CD14-positive monocyte (primary cell): ENCODE measurements at regions not wholly inside any gene's neighbourhood (a gene's known extent, or its start where the extent isn't known, plus 50 kb on each side); places are given as distances from the start of the nearest gene placed in this dataset.

Experiments used
- DNase-seq, 3 donors: peaks; one replicate each; pipeline ENCODE4 v3.0.0-alpha.2; 2011 to 2022
- H2AFZ ChIP-seq: 2 replicates; pipeline ENCODE4 v1.6.0; 2012; ENCODE audit warnings: mild to moderate bottlenecking, low read depth, low read length, inconsistent platforms; ENCODE audit not compliant: insufficient read depth, poor library complexity, severe bottlenecking
- H3K27ac ChIP-seq, 2 donors: 1 replicate in 1 of 2; 2 replicates in 1 of 2; pipeline ENCODE4 v1.5.1; 2012 to 2013; ENCODE audit warnings: low read length in 2 of 2, control low read depth in 1 of 2, inconsistent platforms in 1 of 2, low read depth in 1 of 2, mild to moderate bottlenecking in 1 of 2
- H3K27me3 ChIP-seq, 2 donors: one replicate each; pipeline versions ENCODE4 v1.6.0 to v1.6.1; 2011 to 2013; ENCODE audit warnings: low read length in 2 of 2; ENCODE audit not compliant: control insufficient read depth in 2 of 2, insufficient read depth in 2 of 2
- H3K36me3 ChIP-seq, 2 donors: replicated peaks in 1 of 2; 1 replicate in 1 of 2; 2 replicates in 1 of 2; pipeline versions ENCODE4 v1.5.1 to v1.6.1; 2012 to 2013; ENCODE audit warnings: low read length in 2 of 2, control low read depth in 1 of 2, inconsistent platforms in 1 of 2, mild to moderate bottlenecking in 1 of 2; ENCODE audit not compliant: insufficient read depth in 2 of 2, control insufficient read depth in 1 of 2
- H3K4me1 ChIP-seq, 2 donors: 1 replicate in 1 of 2; 2 replicates in 1 of 2; pipeline versions ENCODE4 v1.5.1 to v1.6.1; 2012 to 2013; ENCODE audit warnings: low read length in 2 of 2, control low read depth in 1 of 2, inconsistent platforms in 1 of 2, mild to moderate bottlenecking in 1 of 2, moderate library complexity in 1 of 2; ENCODE audit not compliant: insufficient read depth in 2 of 2, control insufficient read depth in 1 of 2
- H3K4me2 ChIP-seq: replicated peaks from 2 replicates; pipeline ENCODE3; 2012; ENCODE audit warnings: low read length, moderate library complexity, mild to moderate bottlenecking; ENCODE audit not compliant: poor library complexity, severe bottlenecking; ENCODE audit errors: extremely low read depth
- H3K4me3 ChIP-seq, 3 experiments: fragments of 200-600 bp in 1 of 3; sonication (generic) in 1 of 3; replicated peaks in 1 of 3; 1 replicate in 2 of 3; 2 replicates in 1 of 3; pipeline ENCODE4 v1.5.1; 2011 to 2013; ENCODE audit warnings: low read length in 3 of 3, mild to moderate bottlenecking in 3 of 3, control low read depth in 2 of 3, low read depth in 2 of 3, inconsistent platforms in 1 of 3, moderate library complexity in 1 of 3
- H3K79me2 ChIP-seq: 2 replicates; pipeline ENCODE4 v1.6.0; 2012; ENCODE audit warnings: mild to moderate bottlenecking, control low read depth, inconsistent platforms, low read length, moderate library complexity; ENCODE audit not compliant: insufficient read depth
- H3K9ac ChIP-seq: 2 replicates; pipeline ENCODE4 v1.6.0; 2017; ENCODE audit warnings: low read length, mild to moderate bottlenecking; ENCODE audit not compliant: insufficient read depth, poor library complexity, severe bottlenecking
- H3K9me3 ChIP-seq, 2 donors: replicated peaks in 1 of 2; 1 replicate in 1 of 2; 2 replicates in 1 of 2; pipeline versions ENCODE4 v1.5.1 to v1.6.1; 2012 to 2013; ENCODE audit warnings: low read length in 2 of 2, control low read depth in 1 of 2; ENCODE audit not compliant: control insufficient read depth in 1 of 2, insufficient read depth in 1 of 2
- H4K20me1 ChIP-seq: 2 replicates; pipeline ENCODE4 v1.6.0; 2012; ENCODE audit warnings: mild to moderate bottlenecking, low read length, control low read depth, moderate library complexity; ENCODE audit not compliant: insufficient read depth
- H3K27ac Mint-ChIP-seq, 7 donors: one replicate each; pipeline ENCODE4 v1.8.0; 2020; ENCODE audit warnings: mild to moderate bottlenecking in 7 of 7, mixed read lengths in 7 of 7, moderate library complexity in 6 of 7, inconsistent platforms in 2 of 7
- H3K27me3 Mint-ChIP-seq, 3 donors: one replicate each; pipeline ENCODE4 v1.8.0; 2021 to 2022; ENCODE audit warnings: low read depth in 3 of 3, mild to moderate bottlenecking in 3 of 3, mixed read lengths in 3 of 3, moderate library complexity in 3 of 3, inconsistent platforms in 1 of 3
- H3K36me3 Mint-ChIP-seq, 2 donors: one replicate each; pipeline ENCODE4 v1.8.0; 2020; ENCODE audit warnings: mixed read lengths in 2 of 2, inconsistent platforms in 1 of 2, mild to moderate bottlenecking in 1 of 2
- H3K4me1 Mint-ChIP-seq: one replicate; pipeline ENCODE4 v1.8.0; 2020; ENCODE audit warnings: mild to moderate bottlenecking, mixed read lengths
- H3K4me3 Mint-ChIP-seq, 2 donors: one replicate each; pipeline ENCODE4 v1.8.0; 2020; ENCODE audit warnings: mild to moderate bottlenecking in 2 of 2, mixed read lengths in 2 of 2, moderate library complexity in 1 of 2
- H3K9me3 Mint-ChIP-seq, 7 donors: one replicate each; pipeline ENCODE4 v1.8.0; 2020 to 2022; ENCODE audit warnings: mixed read lengths in 7 of 7, mild to moderate bottlenecking in 6 of 7, moderate library complexity in 6 of 7, inconsistent platforms in 2 of 7
- CTCF ChIP-seq: fragments of 200-600 bp; IDR thresholded peaks from one replicate; pipeline ENCODE4 v1.8.0; 2022; ENCODE audit warnings: antibody characterized with exemption, mild to moderate bottlenecking
- WGBS: methylation state at CpG from one replicate; pipeline ENCODE4 v1.1.5; 2013; ENCODE audit warnings: missing lambda C conversion rate; ENCODE audit not compliant: insufficient coverage; 5-methylcytosine and 5-hydroxymethylcytosine counted together
- intact Hi-C, 2 donors: fragments of 100-400 bp; cut with micrococcal nuclease; formaldehyde crosslinking; loops; one replicate each; pipeline versions ENCODE4 v1.15.0 to v1.15.1; 2023

- Mint-ChIP-seq H3K9me3 (no peaks in the 10 kb centered on the region), H3K36me3 (peaks cover 0 to 3% of the 10 kb centered on the region in 2 donors), H3K4me3 (no peak overlapping the region), H3K4me1 (peaks cover 37% of the 10 kb centered on the region), H3K27me3 (peaks cover 0 to 3% (median 0%) of the 10 kb centered on the region in 3 donors), H3K27ac (peak overlapping the region in 1 of 7 donors; percentile 18)
- Histone ChIP-seq H3K36me3 (no peaks in the 10 kb centered on the region), H3K4me2 (no peak overlapping the region), H3K4me3 (no peak overlapping the region), H4K20me1 (no peaks in the 10 kb centered on the region), H3K9me3 (no peaks in the 10 kb centered on the region), H3K27ac (no peak overlapping the region), H3K9ac (no peak overlapping the region), H3K79me2 (no peaks in the 10 kb centered on the region), H2AFZ (peak overlapping the region; percentile 26), H3K27me3 (no peaks in the 10 kb centered on the region), H3K4me1 (peaks cover 17 to 24% of the 10 kb centered on the region in 2 donors)
- intact Hi-C loops = no loop called here
- TF ChIP-seq CTCF = no peak
- DNase-seq = peak in 2 of 3 donors; percentile 38 to 41
Measured at GRCh38 chr20:23212011-23212410, 125.9 kb upstream of the CD93 start.

GRCh38 chr20:23211164-23211563 lies 125.0 kb upstream of the CD93 start:
- Histone ChIP-seq H2AFZ (no peak overlapping the region), H3K9me3 (no peaks in the 10 kb centered on the region), H3K4me2 (no peak overlapping the region), H3K27ac (no peak overlapping the region), H4K20me1 (no peaks in the 10 kb centered on the region), H3K79me2 (no peaks in the 10 kb centered on the region), H3K36me3 (no peaks in the 10 kb centered on the region), H3K4me3 (no peak overlapping the region), H3K9ac (no peak overlapping the region), H3K4me1 (peaks cover 10 to 15% of the 10 kb centered on the region in 2 donors), H3K27me3 (no peaks in the 10 kb centered on the region)
- no peak overlapping the region for H3K4me3 Mint-ChIP-seq
- H3K4me1 Mint-ChIP-seq = peaks cover 28% of the 10 kb centered on the region
- no peak for TF ChIP-seq CTCF
- 100% methylated on average over 2 of the region's 3 CpGs for WGBS
- H3K9me3 Mint-ChIP-seq = no peaks in the 10 kb centered on the region
- intact Hi-C loops = no loop called here
- H3K27ac Mint-ChIP-seq = peak overlapping the region in 1 of 7 donors; percentile 60
- peaks cover 0 to 3% (median 0%) of the 10 kb centered on the region in 3 donors for H3K27me3 Mint-ChIP-seq
- H3K36me3 Mint-ChIP-seq = peaks cover 0 to 3% of the 10 kb centered on the region in 2 donors
- no peak for DNase-seq
